Calu3 (cell line): ENCODE measurements at regions not wholly inside any gene's neighbourhood (a gene's known extent, or its start where the extent isn't known, plus 50 kb on each side); places are given as distances from the start of the nearest gene placed in this dataset.

ENCODE experiments used
- BruUV-seq: library from RNA; stranded (reverse); fragments of 400-500 nt; replicated peaks from 2 replicates; lab custom pipeline; 2021; lab: Mats Ljungman, UMichigan
- CTCF ChIA-PET: fragments of 300-600 bp; sonication (Branson Sonifier 250); formaldehyde crosslinking; loops from one replicate; lab custom pipeline; 2022; ENCODE audit warnings: antibody characterized with exemption; lab: Charles Lee
- DNase-seq: peaks from one replicate; pipeline ENCODE4 v3.0.0; 2022
- H3K27ac Mint-ChIP-seq: one replicate; pipeline ENCODE4 v1.8.0; 2022; ENCODE audit warnings: mixed read lengths; ENCODE audit not compliant: unreplicated experiment
- H3K27me3 Mint-ChIP-seq: one replicate; pipeline ENCODE4 v1.8.0; 2022; ENCODE audit warnings: mixed read lengths; ENCODE audit not compliant: unreplicated experiment
- H3K36me3 Mint-ChIP-seq: one replicate; pipeline ENCODE4 v1.8.0; 2022; ENCODE audit warnings: mild to moderate bottlenecking, moderate library complexity, mixed read lengths; ENCODE audit not compliant: insufficient read depth, unreplicated experiment
- H3K4me1 Mint-ChIP-seq: one replicate; pipeline ENCODE4 v1.8.0; 2022; ENCODE audit warnings: mild to moderate bottlenecking, low read depth, mixed read lengths; ENCODE audit not compliant: unreplicated experiment
- H3K4me3 Mint-ChIP-seq: one replicate; pipeline ENCODE4 v1.8.0; 2022; ENCODE audit warnings: mild to moderate bottlenecking, low read depth, moderate library complexity, mixed read lengths; ENCODE audit not compliant: unreplicated experiment
- H3K9me3 Mint-ChIP-seq: one replicate; pipeline ENCODE4 v1.8.0; 2022; ENCODE audit warnings: low read depth, mixed read lengths; ENCODE audit not compliant: unreplicated experiment
- intact Hi-C: fragments of 100-400 bp; cut with micrococcal nuclease; formaldehyde crosslinking; loops from one replicate; pipeline ENCODE4 v1.10.0; 2022; ENCODE audit not compliant: unreplicated experiment
- TF ChIP-seq, protein P1 (sequence below): fragments of 200-600 bp; IDR thresholded peaks from one replicate; pipeline ENCODE4 v1.8.0; 2022; ENCODE audit warnings: antibody characterized with exemption; ENCODE audit not compliant: unreplicated experiment

DNA sequence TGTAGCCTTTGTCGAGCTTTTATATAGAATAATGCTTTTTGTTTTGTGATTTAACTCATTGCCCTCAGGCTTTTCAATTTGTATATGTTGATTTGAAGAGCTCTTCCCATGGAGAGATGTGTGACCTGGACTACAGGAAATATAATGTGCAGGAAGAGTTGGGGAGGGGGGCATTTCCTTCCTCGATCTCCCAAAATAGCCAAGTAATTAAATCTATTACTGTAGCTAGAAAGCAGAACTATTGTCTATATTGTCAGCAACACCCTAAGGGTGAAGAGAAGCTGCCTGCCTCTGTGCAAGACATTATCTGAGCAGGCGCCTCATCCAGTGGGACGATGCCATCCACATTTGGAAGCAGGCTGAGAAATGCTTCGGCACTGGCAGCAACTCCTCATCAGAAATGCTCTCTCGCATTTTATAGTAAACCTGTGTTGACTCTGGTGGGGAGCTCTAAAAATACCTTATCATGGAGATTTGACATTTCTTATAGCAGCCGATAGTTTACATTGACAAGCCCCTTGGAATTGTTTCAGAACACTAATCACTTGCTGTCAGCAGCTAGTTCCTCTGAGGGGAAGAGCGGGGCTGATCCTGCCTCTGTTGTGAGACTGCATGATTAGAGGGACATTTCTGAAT, 392.5 kb upstream of the RGS6 start:
- Mint-ChIP-seq H3K9me3 (no peaks in the 10 kb centered on the region), H3K27me3 (no peaks in the 10 kb centered on the region), H3K27ac (no peak overlapping the region), H3K36me3 (no peaks in the 10 kb centered on the region), H3K4me1 (no peaks in the 10 kb centered on the region), H3K4me3 (no peak overlapping the region)
- TF ChIP-seq, protein P1, sequence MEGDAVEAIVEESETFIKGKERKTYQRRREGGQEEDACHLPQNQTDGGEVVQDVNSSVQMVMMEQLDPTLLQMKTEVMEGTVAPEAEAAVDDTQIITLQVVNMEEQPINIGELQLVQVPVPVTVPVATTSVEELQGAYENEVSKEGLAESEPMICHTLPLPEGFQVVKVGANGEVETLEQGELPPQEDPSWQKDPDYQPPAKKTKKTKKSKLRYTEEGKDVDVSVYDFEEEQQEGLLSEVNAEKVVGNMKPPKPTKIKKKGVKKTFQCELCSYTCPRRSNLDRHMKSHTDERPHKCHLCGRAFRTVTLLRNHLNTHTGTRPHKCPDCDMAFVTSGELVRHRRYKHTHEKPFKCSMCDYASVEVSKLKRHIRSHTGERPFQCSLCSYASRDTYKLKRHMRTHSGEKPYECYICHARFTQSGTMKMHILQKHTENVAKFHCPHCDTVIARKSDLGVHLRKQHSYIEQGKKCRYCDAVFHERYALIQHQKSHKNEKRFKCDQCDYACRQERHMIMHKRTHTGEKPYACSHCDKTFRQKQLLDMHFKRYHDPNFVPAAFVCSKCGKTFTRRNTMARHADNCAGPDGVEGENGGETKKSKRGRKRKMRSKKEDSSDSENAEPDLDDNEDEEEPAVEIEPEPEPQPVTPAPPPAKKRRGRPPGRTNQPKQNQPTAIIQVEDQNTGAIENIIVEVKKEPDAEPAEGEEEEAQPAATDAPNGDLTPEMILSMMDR: no peak
- no peak for DNase-seq
- CTCF ChIA-PET: no interaction called here
- intact Hi-C loops: no loop called here
- no TSS peak for BruUV-seq

GRCh38 chr14:71541271-71541670, 391.0 kb upstream of the RGS6 start:
- no peaks in the 10 kb centered on the region for H3K36me3 Mint-ChIP-seq
- intact Hi-C loops: no loop called here
- CTCF ChIA-PET: no interaction called here
- no TSS peak for BruUV-seq
- TF ChIP-seq, protein P1: no peak
- no peaks in the 10 kb centered on the region for H3K27me3 Mint-ChIP-seq
- H3K27ac Mint-ChIP-seq: no peak overlapping the region
- DNase-seq: no peak
- no peaks in the 10 kb centered on the region for H3K4me1 Mint-ChIP-seq
- no peak overlapping the region for H3K4me3 Mint-ChIP-seq
- H3K9me3 Mint-ChIP-seq: no peaks in the 10 kb centered on the region

GRCh38 chr14:71541973-71542690, 390.1 kb upstream of the RGS6 start:
- intact Hi-C loops: no loop called here
- Mint-ChIP-seq H3K4me1 (no peaks in the 10 kb centered on the region), H3K27ac (no peak overlapping the region), H3K4me3 (no peak overlapping the region), H3K27me3 (no peaks in the 10 kb centered on the region), H3K9me3 (no peaks in the 10 kb centered on the region), H3K36me3 (no peaks in the 10 kb centered on the region)
- CTCF ChIA-PET: no interaction called here
- no peak for DNase-seq
- no TSS peak for BruUV-seq
- TF ChIP-seq, protein P1: no peak

DNA sequence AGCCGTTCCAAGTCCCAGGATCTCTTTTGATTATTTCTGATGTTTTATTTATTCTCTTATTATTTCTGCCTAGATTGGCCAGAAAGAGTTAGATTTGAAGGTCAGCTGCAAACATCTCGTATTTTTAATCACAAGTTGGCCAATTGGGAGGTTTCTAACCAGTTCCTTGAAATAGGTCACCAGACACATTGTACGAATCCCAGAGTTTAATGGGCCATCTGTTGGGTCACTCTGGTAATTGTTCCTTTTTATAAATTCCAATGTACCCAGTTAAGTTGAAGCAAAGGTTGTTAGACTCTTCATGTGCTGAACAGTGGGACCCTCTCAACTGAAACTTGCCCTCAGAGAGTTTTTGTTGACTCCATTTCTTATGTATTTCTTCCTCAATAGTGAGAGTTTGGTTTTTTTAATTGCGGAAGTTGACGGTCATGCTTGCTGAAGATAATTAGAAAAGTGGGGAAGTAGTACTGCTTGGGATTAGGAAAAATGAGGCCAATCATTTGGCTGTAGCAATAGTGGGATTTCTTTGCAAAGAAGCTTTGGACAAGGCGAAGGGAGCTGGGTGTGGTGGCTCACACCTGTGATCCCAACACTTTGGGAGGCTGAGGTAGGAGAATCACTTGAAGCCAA, 382.7 kb upstream of the RGS6 start:
- CTCF ChIA-PET: interaction anchor here (0.6 kb wide), 1 partner anchor 15 kb away, joined by 4 read pairs; no protein-coding TSS in a partner anchor
- H3K36me3 Mint-ChIP-seq: no peaks in the 10 kb centered on the region
- H3K9me3 Mint-ChIP-seq: no peaks in the 10 kb centered on the region
- H3K4me3 Mint-ChIP-seq: no peak overlapping the region
- no peak for DNase-seq
- no peak overlapping the region for H3K27ac Mint-ChIP-seq
- no peaks in the 10 kb centered on the region for H3K27me3 Mint-ChIP-seq
- H3K4me1 Mint-ChIP-seq: no peaks in the 10 kb centered on the region
- intact Hi-C loops: no loop called here
- no TSS peak for BruUV-seq
- TF ChIP-seq, protein P1: no peak
